Panc1 (cell line): ENCODE measurements at regions not wholly inside any gene's neighbourhood (a gene's known extent, or its start where the extent isn't known, plus 50 kb on each side); places are given as distances from the start of the nearest gene placed in this dataset.

Source experiments
- ATAC-seq: fragments of 200-7000 bp; cut with Tn5 transposase; 2 replicates; pipeline ENCODE4 v1.9.1; 2020; ENCODE audit warnings: mild to moderate bottlenecking, moderate library complexity
- BruUV-seq: library from RNA; stranded (reverse); fragments of 400-500 nt; replicated peaks from 2 replicates; lab custom pipeline; 2021; lab: Mats Ljungman, UMichigan
- CTCF ChIA-PET: fragments of 300-600 bp; sonication (Branson Sonifier 250); formaldehyde crosslinking; loops from one replicate; lab custom pipeline; 2022; ENCODE audit warnings: antibody characterized with exemption; lab: Charles Lee
- POLR2A ChIA-PET: fragments of 300-600 bp; sonication (Branson Sonifier 250); formaldehyde crosslinking; loops from one replicate; lab custom pipeline; 2022; ENCODE audit warnings: antibody characterized with exemption; lab: Charles Lee
- DNase-seq: peaks from one replicate; pipeline ENCODE4 v3.0.0-alpha.2; 2010; ENCODE audit warnings: low read depth, low spot score
- H3K27ac ChIP-seq: 2 replicates; pipeline ENCODE4 v1.5.1; 2011; ENCODE audit warnings: mild to moderate bottlenecking, low read length, inconsistent platforms
- H3K27me3 ChIP-seq: fragments of 200-500 bp; sonication (Bioruptor generic); 2 replicates; pipeline ENCODE4 v1.6.0; 2014; ENCODE audit warnings: low read length, inconsistent platforms; ENCODE audit not compliant: control insufficient read depth, insufficient read depth
- H3K36me3 ChIP-seq: fragments of 200-500 bp; sonication (Bioruptor generic); 2 replicates; pipeline ENCODE4 v1.5.1; 2014; ENCODE audit warnings: inconsistent platforms, mild to moderate bottlenecking, low read length, moderate library complexity; ENCODE audit not compliant: control insufficient read depth, insufficient read depth
- H3K4me1 ChIP-seq: 2 replicates; pipeline ENCODE4 v1.5.1; 2011; ENCODE audit warnings: inconsistent platforms, mild to moderate bottlenecking, low read length, moderate library complexity; ENCODE audit not compliant: control insufficient read depth, insufficient read depth
- H3K4me3 ChIP-seq, 2 experiments: 2 replicates each; pipeline ENCODE4 v1.5.1; 2011 to 2012; ENCODE audit warnings: low read depth in 2 of 2, low read length in 2 of 2, mild to moderate bottlenecking in 2 of 2, inconsistent platforms in 1 of 2, moderate library complexity in 1 of 2
- H3K9me3 ChIP-seq: fragments of 200-500 bp; sonication (Bioruptor generic); 2 replicates; pipeline ENCODE4 v1.5.1; 2014; ENCODE audit warnings: low read depth, mild to moderate bottlenecking, inconsistent platforms, low read length, moderate library complexity; ENCODE audit not compliant: control insufficient read depth, insufficient read depth
- CTCF ChIP-seq: fragments of 450-650 bp; IDR thresholded peaks from 2 replicates; pipeline ENCODE4 v1.5.1; 2017; ENCODE audit warnings: mild to moderate bottlenecking
- POLR2AphosphoS5 ChIP-seq: IDR thresholded peaks from 2 replicates; pipeline ENCODE4 v1.6.1; 2012; ENCODE audit warnings: mild to moderate bottlenecking, low read depth, low read length, moderate library complexity
- REST ChIP-seq, 2 experiments: IDR thresholded peaks; 2 replicates each; pipeline ENCODE4 v1.6.1; 2011 to 2012; ENCODE audit warnings: low read depth in 2 of 2, control low read depth in 1 of 2, low read length in 1 of 2, mild to moderate bottlenecking in 1 of 2, moderate library complexity in 1 of 2; ENCODE audit not compliant: insufficient read depth in 1 of 2
- SIN3A ChIP-seq: IDR thresholded peaks from 2 replicates; pipeline ENCODE4 v1.6.1; 2012; ENCODE audit warnings: low read depth, mild to moderate bottlenecking, low read length, moderate library complexity, borderline replicate concordance; ENCODE audit not compliant: insufficient read depth
- TCF7L2 ChIP-seq: IDR thresholded peaks from 2 replicates; pipeline ENCODE4 v1.6.1; 2011; ENCODE audit warnings: mild to moderate bottlenecking, low read depth, low read length, inconsistent platforms
- in situ Hi-C: cut with HindIII; loops from 2 replicates; pipeline ENCODE4 v1.10.0; 2016; ENCODE audit warnings: low sequenced_read_pairs, low pct_unique_long_range_greater_than_20kb
- intact Hi-C: fragments of 100-400 bp; cut with micrococcal nuclease; formaldehyde crosslinking; loops from one replicate; pipeline ENCODE4 v1.10.0; 2022; ENCODE audit not compliant: unreplicated experiment

- H3K36me3 ChIP-seq: no peaks in the 10 kb centered on the region
- H3K4me1 ChIP-seq: no peaks in the 10 kb centered on the region
- CTCF ChIA-PET: interaction anchor here (0.6 kb wide), 1 partner anchor 9 kb away, joined by 3 read pairs; no protein-coding TSS in a partner anchor
- BruUV-seq: no TSS peak
- H3K27me3 ChIP-seq: no peaks in the 10 kb centered on the region
- no peak for TF ChIP-seq REST (IDR thresholded peaks at IDR 0.05; ENCODE audit: insufficient read depth in 1 of 2, low read depth in 2 of 2, low read length in 1 of 2)
- no peak for TF ChIP-seq TCF7L2
- TF ChIP-seq POLR2AphosphoS5: no peak
- TF ChIP-seq SIN3A: no peak
- no peak for TF ChIP-seq CTCF
- H3K27ac ChIP-seq: no peak overlapping the region
- ATAC-seq: no peak
- H3K9me3 ChIP-seq: no peaks in the 10 kb centered on the region
- no peak overlapping the region for H3K4me3 ChIP-seq
- POLR2A ChIA-PET: no interaction called here
- intact Hi-C loops: no loop called here
- in situ Hi-C loops: no loop called here
- no peak for DNase-seq
These were observed 221.3 kb upstream of the DAPK1 start for GRCh38 chr9:87276327-87276841.

- intact Hi-C loops (no loop called here), in situ Hi-C loops (no loop called here)
- TF ChIP-seq POLR2AphosphoS5 (no peak), SIN3A (no peak), TCF7L2 (no peak), REST (IDR thresholded peaks at IDR 0.05; ENCODE audit: insufficient read depth in 1 of 2, low read depth in 2 of 2, low read length in 1 of 2) (no peak), CTCF (no peak)
- no peak for ATAC-seq
- ChIA-PET POLR2A (no interaction called here), CTCF (interaction anchor here (0.6 kb wide), 1 partner anchor 10 kb away, joined by 3 read pairs; no protein-coding TSS in a partner anchor)
- Histone ChIP-seq H3K4me3 (no peak overlapping the region), H3K27ac (no peak overlapping the region), H3K27me3 (no peaks in the 10 kb centered on the region), H3K36me3 (no peaks in the 10 kb centered on the region), H3K9me3 (no peaks in the 10 kb centered on the region), H3K4me1 (no peaks in the 10 kb centered on the region)
- DNase-seq: no peak
- no TSS peak for BruUV-seq
These were observed 220.8 kb upstream of the DAPK1 start for GRCh38 chr9:87276851-87277261.
